GM19035 (cell line): ENCODE measurements at regions not wholly inside any gene's neighbourhood (a gene's known extent, or its start where the extent isn't known, plus 50 kb on each side); places are given as distances from the start of the nearest gene placed in this dataset.
"Not testable (repeated sequence)": the region's sequence is repeated elsewhere in the genome, so short reads cannot be mapped to it uniquely, and the experiment has no call there.

Experiments used
- ATAC-seq: cut with Tn5 transposase; IDR thresholded peaks from one replicate; pipeline ENCODE4 v1.9.1; 2021; ENCODE audit not compliant: unreplicated experiment

- ATAC-seq, result no peak
Measured at GRCh38 chr1:68653882-68654281, 157.0 kb upstream of the DEPDC1 start.

GRCh38 chr1:68673771-68674170 lies 176.9 kb upstream of the DEPDC1 start:
- no peak for ATAC-seq

GRCh38 chr1:68675336-68675735 lies 178.5 kb upstream of the DEPDC1 start:
- ATAC-seq, result no peak

GRCh38 chr1:68677684-68678351 lies 180.9 kb upstream of the DEPDC1 start:
- no peak for ATAC-seq

- ATAC-seq, result no peak
Measured at GRCh38 chr1:68696221-68696620, 199.3 kb upstream of the DEPDC1 start.

GRCh38 chr1:68703921-68704354 lies 207.1 kb upstream of the DEPDC1 start:
- no peak for ATAC-seq

- ATAC-seq, result no peak
Measured at GRCh38 chr1:68704800-68705443, 208.0 kb upstream of the DEPDC1 start.

- no peak for ATAC-seq
Measured at GRCh38 chr1:68705466-68705865, 208.6 kb upstream of the DEPDC1 start.

GRCh38 chr1:68706639-68707317 lies 209.9 kb upstream of the DEPDC1 start:
- ATAC-seq, result no peak

- ATAC-seq, result no peak
Measured at GRCh38 chr1:68717330-68717729, 220.4 kb upstream of the DEPDC1 start.

- no peak for ATAC-seq
Measured at GRCh38 chr1:68720476-68720875, 223.6 kb upstream of the DEPDC1 start.

GRCh38 chr1:68723791-68724190 lies 226.9 kb upstream of the DEPDC1 start:
- ATAC-seq, result no peak

GRCh38 chr1:68725001-68725752 lies 228.3 kb upstream of the DEPDC1 start:
- ATAC-seq, result no peak

- not testable (repeated sequence) for ATAC-seq
Measured at GRCh38 chr1:68739486-68739885, 242.6 kb upstream of the DEPDC1 start.

- no peak for ATAC-seq
Measured at GRCh38 chr1:68745011-68745410, 248.1 kb upstream of the DEPDC1 start.

GRCh38 chr1:68745451-68745850 lies 248.6 kb upstream of the DEPDC1 start:
- ATAC-seq, result no peak

- ATAC-seq, result no peak
Measured at GRCh38 chr1:68746378-68746777, 249.5 kb upstream of the DEPDC1 start.

- no peak for ATAC-seq
Measured at GRCh38 chr1:68751723-68752122, 254.8 kb upstream of the DEPDC1 start.

- no peak for ATAC-seq
Measured at GRCh38 chr1:68758666-68759209, 261.9 kb upstream of the DEPDC1 start.

- ATAC-seq, result no peak
Measured at GRCh38 chr1:68767941-68768340, 271.1 kb upstream of the DEPDC1 start.

GRCh38 chr1:68770817-68771216 lies 273.9 kb upstream of the DEPDC1 start:
- no peak for ATAC-seq
